ENCODE measurements at regions not wholly inside any gene's neighbourhood (a gene's known extent, or its start where the extent isn't known, plus 50 kb on each side); places are given as distances from the start of the nearest gene placed in this dataset.

DNA sequence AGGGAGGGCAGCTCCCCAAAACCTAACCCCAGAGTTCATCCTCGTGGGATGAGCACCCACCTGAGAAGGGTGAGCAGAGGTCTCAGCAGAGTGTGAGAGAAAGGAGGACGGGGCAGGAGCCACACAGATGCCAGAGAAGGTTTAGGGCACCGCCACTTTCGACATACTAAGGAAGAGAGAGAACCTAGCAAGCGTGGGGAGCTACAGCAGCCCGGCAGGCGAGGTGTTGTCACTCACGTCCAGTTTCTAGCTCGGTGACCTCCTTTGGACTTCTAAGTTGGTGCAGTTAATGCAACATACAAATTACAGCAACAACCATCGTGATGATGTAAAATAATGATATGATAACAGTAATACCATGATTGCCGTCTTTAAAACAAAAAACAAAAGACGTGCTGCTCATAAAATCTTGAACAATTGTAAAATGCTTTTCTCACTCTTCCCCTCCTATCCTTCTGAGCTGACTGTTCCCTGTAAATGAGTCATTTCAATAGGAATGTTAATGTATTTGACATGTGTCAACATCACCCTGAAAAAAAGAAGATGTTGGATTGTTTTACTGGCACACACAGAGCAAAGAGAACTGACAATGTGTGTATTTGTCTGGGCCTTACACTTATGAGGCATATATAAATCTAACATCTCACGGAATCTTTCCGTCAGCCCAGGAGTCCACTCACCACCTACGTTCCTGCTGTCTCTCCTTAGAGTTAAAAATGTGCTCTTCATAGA lies 158.2 kb upstream of the MAF start:
- TF ChIP-seq, protein P1, sequence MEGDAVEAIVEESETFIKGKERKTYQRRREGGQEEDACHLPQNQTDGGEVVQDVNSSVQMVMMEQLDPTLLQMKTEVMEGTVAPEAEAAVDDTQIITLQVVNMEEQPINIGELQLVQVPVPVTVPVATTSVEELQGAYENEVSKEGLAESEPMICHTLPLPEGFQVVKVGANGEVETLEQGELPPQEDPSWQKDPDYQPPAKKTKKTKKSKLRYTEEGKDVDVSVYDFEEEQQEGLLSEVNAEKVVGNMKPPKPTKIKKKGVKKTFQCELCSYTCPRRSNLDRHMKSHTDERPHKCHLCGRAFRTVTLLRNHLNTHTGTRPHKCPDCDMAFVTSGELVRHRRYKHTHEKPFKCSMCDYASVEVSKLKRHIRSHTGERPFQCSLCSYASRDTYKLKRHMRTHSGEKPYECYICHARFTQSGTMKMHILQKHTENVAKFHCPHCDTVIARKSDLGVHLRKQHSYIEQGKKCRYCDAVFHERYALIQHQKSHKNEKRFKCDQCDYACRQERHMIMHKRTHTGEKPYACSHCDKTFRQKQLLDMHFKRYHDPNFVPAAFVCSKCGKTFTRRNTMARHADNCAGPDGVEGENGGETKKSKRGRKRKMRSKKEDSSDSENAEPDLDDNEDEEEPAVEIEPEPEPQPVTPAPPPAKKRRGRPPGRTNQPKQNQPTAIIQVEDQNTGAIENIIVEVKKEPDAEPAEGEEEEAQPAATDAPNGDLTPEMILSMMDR (conservative IDR thresholded peaks at IDR 0.05; ENCODE audit: low read depth, low read length) = no peak
- TF ChIP-seq EZH2 (IDR thresholded peaks at IDR 0.05; ENCODE audit: borderline replicate concordance, low read depth, low read length, poor library complexity, severe bottlenecking) = no peak
